ENCODE measurements at regions not wholly inside any gene's neighbourhood (a gene's known extent, or its start where the extent isn't known, plus 50 kb on each side); places are given as distances from the start of the nearest gene placed in this dataset.

- ChIA-PET CTCF (ENCODE audit: unreplicated experiment) (no interaction called here), POLR2A (no interaction called here)
- Histone ChIP-seq H3K79me2 (ENCODE audit: insufficient read depth, low read depth, low read length) (no peaks in the 10 kb centered on the region), H3K9me3 (ENCODE audit: low read length) (no peaks in the 10 kb centered on the region), H3K27ac (ENCODE audit: low read depth, low read length, poor library complexity, severe bottlenecking) (no peak overlapping the region), H3K4me2 (ENCODE audit: low read length) (no peak overlapping the region), H2AFZ (ENCODE audit: low read length) (no peak overlapping the region), H3K36me3 (ENCODE audit: insufficient read depth, low read length) (no peaks in the 10 kb centered on the region), H3K4me1 (ENCODE audit: insufficient read depth, low read length, poor library complexity, severe bottlenecking) (no peaks in the 10 kb centered on the region), H3K9me2 (ENCODE audit: insufficient read depth, low read length) (no peaks in the 10 kb centered on the region), H4K20me1 (ENCODE audit: insufficient read depth, low read length) (no peaks in the 10 kb centered on the region), H3K4me3 (ENCODE audit: low read depth, low read length, poor library complexity, severe bottlenecking) (no peak overlapping the region)
- BruUV-seq (replicated peaks), result no TSS peak
- TF ChIP-seq CTCF (conservative IDR thresholded peaks at IDR 0.05; ENCODE audit: low read length), result no peak
- no peak for TF ChIP-seq EZH2phosphoT487 (IDR thresholded peaks at IDR 0.05; ENCODE audit: borderline replicate concordance, low read depth, low read length)
- no peak for DNase-seq (ENCODE audit: low spot score)
- intact Hi-C loops (cut with micrococcal nuclease; ENCODE audit: unreplicated experiment), result no loop called here
Measured at GRCh38 chr18:42178376-42179080, 223.5 kb downstream of the PIK3C3 start.

GRCh38 chr18:42179542-42180121 lies 224.6 kb downstream of the PIK3C3 start:
- H3K4me2 ChIP-seq (ENCODE audit: low read length), result no peak overlapping the region
- no peaks in the 10 kb centered on the region for H3K9me3 ChIP-seq (ENCODE audit: low read length)
- H3K9me2 ChIP-seq (ENCODE audit: insufficient read depth, low read length), result no peaks in the 10 kb centered on the region
- no peaks in the 10 kb centered on the region for H3K4me1 ChIP-seq (ENCODE audit: insufficient read depth, low read length, poor library complexity, severe bottlenecking)
- TF ChIP-seq CTCF (conservative IDR thresholded peaks at IDR 0.05; ENCODE audit: low read length), result no peak
- no peak for TF ChIP-seq EZH2phosphoT487 (IDR thresholded peaks at IDR 0.05; ENCODE audit: borderline replicate concordance, low read depth, low read length)
- ChIA-PET POLR2A (no interaction called here), CTCF (ENCODE audit: unreplicated experiment) (no interaction called here)
- no peak for DNase-seq (ENCODE audit: low spot score)
- no peak overlapping the region for H3K27ac ChIP-seq (ENCODE audit: low read depth, low read length, poor library complexity, severe bottlenecking)
- intact Hi-C loops (cut with micrococcal nuclease; ENCODE audit: unreplicated experiment), result no loop called here
- H3K4me3 ChIP-seq (ENCODE audit: low read depth, low read length, poor library complexity, severe bottlenecking), result no peak overlapping the region
- no peak overlapping the region for H2AFZ ChIP-seq (ENCODE audit: low read length)
- no peaks in the 10 kb centered on the region for H3K79me2 ChIP-seq (ENCODE audit: insufficient read depth, low read depth, low read length)
- H3K36me3 ChIP-seq (ENCODE audit: insufficient read depth, low read length), result no peaks in the 10 kb centered on the region
- no peaks in the 10 kb centered on the region for H4K20me1 ChIP-seq (ENCODE audit: insufficient read depth, low read length)
- BruUV-seq (replicated peaks), result no TSS peak

DNA sequence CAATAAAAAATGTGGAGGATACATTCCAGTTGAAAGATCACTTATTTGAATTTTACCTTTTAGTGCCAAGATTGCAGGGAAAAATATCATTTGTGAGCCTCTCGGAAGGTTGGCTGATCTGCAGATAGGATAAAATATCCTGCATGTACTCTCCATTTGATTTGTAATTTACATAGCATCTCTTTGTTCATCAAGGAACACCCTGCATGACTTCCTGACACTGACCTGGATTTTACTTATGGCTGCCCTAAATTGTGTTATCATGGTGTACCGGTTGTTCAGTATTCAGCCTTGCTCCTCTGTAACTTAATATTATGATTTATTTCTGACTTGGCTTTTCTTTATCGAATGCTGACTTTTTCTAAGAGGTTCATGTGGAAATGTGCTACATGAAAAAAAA lies 226.4 kb downstream of the PIK3C3 start:
- H3K4me3 ChIP-seq (ENCODE audit: low read depth, low read length, poor library complexity, severe bottlenecking), result no peak overlapping the region

More for the DNA sequence above, 226.4 kb downstream of the PIK3C3 start:
- Histone ChIP-seq H3K9me3 (ENCODE audit: low read length) (no peaks in the 10 kb centered on the region), H3K36me3 (ENCODE audit: insufficient read depth, low read length) (no peaks in the 10 kb centered on the region), H2AFZ (ENCODE audit: low read length) (no peak overlapping the region), H3K79me2 (ENCODE audit: insufficient read depth, low read depth, low read length) (no peaks in the 10 kb centered on the region), H3K9me2 (ENCODE audit: insufficient read depth, low read length) (no peaks in the 10 kb centered on the region), H3K4me2 (ENCODE audit: low read length) (no peak overlapping the region), H3K4me1 (ENCODE audit: insufficient read depth, low read length, poor library complexity, severe bottlenecking) (no peaks in the 10 kb centered on the region), H4K20me1 (ENCODE audit: insufficient read depth, low read length) (no peaks in the 10 kb centered on the region), H3K27ac (ENCODE audit: low read depth, low read length, poor library complexity, severe bottlenecking) (no peak overlapping the region)
- BruUV-seq (replicated peaks), result no TSS peak
- intact Hi-C loops (cut with micrococcal nuclease; ENCODE audit: unreplicated experiment), result no loop called here
- CTCF ChIA-PET (ENCODE audit: unreplicated experiment), result no interaction called here
- DNase-seq (ENCODE audit: low spot score), result no peak
- POLR2A ChIA-PET, result no interaction called here
- TF ChIP-seq CTCF (conservative IDR thresholded peaks at IDR 0.05; ENCODE audit: low read length), result no peak
- TF ChIP-seq EZH2phosphoT487 (IDR thresholded peaks at IDR 0.05; ENCODE audit: borderline replicate concordance, low read depth, low read length), result no peak
